OCI-LY1 (cell line): ENCODE measurements at regions not wholly inside any gene's neighbourhood (a gene's known extent, or its start where the extent isn't known, plus 50 kb on each side); places are given as distances from the start of the nearest gene placed in this dataset.

Source experiments
- H2AFZ ChIP-seq: fragments of 200-600 bp; sonication (generic), shearing (Covaris generic); 2 replicates; pipeline ENCODE4 v1.6.0; 2014; ENCODE audit warnings: antibody characterized with exemption, mild to moderate bottlenecking, low read length
- H3F3A ChIP-seq: fragments of 200-600 bp; sonication (generic), shearing (Covaris generic); 2 replicates; pipeline ENCODE4 v1.6.0; 2014; ENCODE audit warnings: mild to moderate bottlenecking, antibody characterized with exemption, low read length, moderate library complexity; ENCODE audit not compliant: insufficient read depth
- H3K27ac ChIP-seq: fragments of 200-600 bp; sonication (generic); 2 replicates; pipeline ENCODE4 v1.5.1; 2014; ENCODE audit warnings: low read length, mixed run types, mild to moderate bottlenecking, low read depth; ENCODE audit not compliant: poor library complexity, severe bottlenecking
- H3K27me3 ChIP-seq: fragments of 200-600 bp; sonication (generic); 2 replicates; pipeline ENCODE4 v1.6.0; 2014; ENCODE audit warnings: antibody characterized with exemption, mild to moderate bottlenecking, low read length, moderate library complexity; ENCODE audit not compliant: insufficient read depth
- H3K36me3 ChIP-seq: fragments of 200-600 bp; sonication (generic); 2 replicates; pipeline ENCODE4 v1.6.1; 2014; ENCODE audit warnings: mild to moderate bottlenecking, antibody characterized with exemption, low read length, moderate library complexity, mixed read lengths; ENCODE audit not compliant: insufficient read depth
- H3K4me1 ChIP-seq: fragments of 200-600 bp; sonication (generic); 2 replicates; pipeline ENCODE4 v1.5.1; 2014; ENCODE audit warnings: mild to moderate bottlenecking, low read length, moderate library complexity; ENCODE audit not compliant: insufficient read depth, severe bottlenecking
- H3K4me2 ChIP-seq: fragments of 200-600 bp; sonication (generic), shearing (Covaris generic); 2 replicates; pipeline ENCODE4 v1.6.1; 2014; ENCODE audit warnings: low read length
- H3K4me3 ChIP-seq: fragments of 200-600 bp; sonication (generic); 2 replicates; pipeline ENCODE4 v1.5.1; 2014; ENCODE audit warnings: low read length, low read depth, mild to moderate bottlenecking, mixed read lengths; ENCODE audit not compliant: poor library complexity, severe bottlenecking
- H3K79me2 ChIP-seq: fragments of 200-600 bp; shearing (Covaris generic); 2 replicates; pipeline ENCODE4 v1.6.1; 2016; ENCODE audit warnings: mixed run types, low read length, mixed read lengths; ENCODE audit not compliant: insufficient read depth
- H3K9ac ChIP-seq: fragments of 200-600 bp; sonication (generic), shearing (Covaris generic); 2 replicates; pipeline ENCODE4 v1.6.1; 2014; ENCODE audit warnings: mild to moderate bottlenecking, low read length, mixed read lengths
- H3K9me2 ChIP-seq: fragments of 200-600 bp; sonication (generic), shearing (Covaris generic); 2 replicates; pipeline ENCODE4 v1.6.1; 2014; ENCODE audit warnings: low read depth, mild to moderate bottlenecking, low read length, mixed read lengths
- H3K9me3 ChIP-seq: fragments of 200-600 bp; shearing (Covaris generic); 2 replicates; pipeline ENCODE4 v1.6.1; 2014; ENCODE audit warnings: low read length, mixed read lengths
- H4K20me1 ChIP-seq: fragments of 200-600 bp; sonication (generic), shearing (Covaris generic); 2 replicates; pipeline ENCODE4 v1.6.0; 2016; ENCODE audit warnings: mild to moderate bottlenecking, low read length; ENCODE audit not compliant: insufficient read depth
- EZH2 ChIP-seq: fragments of 200-600 bp; sonication (generic), shearing (Covaris generic); IDR thresholded peaks from 2 replicates; pipeline ENCODE4 v1.8.0; 2017; ENCODE audit warnings: borderline replicate concordance, mixed run types, mild to moderate bottlenecking, antibody characterized with exemption, low read length, moderate library complexity, mixed read lengths
- TF ChIP-seq, protein P1 (sequence below): fragments of 200-600 bp; sonication (generic), shearing (Covaris generic); IDR thresholded peaks from 2 replicates; pipeline ENCODE4 v1.5.1; 2017; ENCODE audit warnings: mild to moderate bottlenecking, antibody characterized with exemption, low read length, moderate library complexity, mixed read lengths

DNA sequence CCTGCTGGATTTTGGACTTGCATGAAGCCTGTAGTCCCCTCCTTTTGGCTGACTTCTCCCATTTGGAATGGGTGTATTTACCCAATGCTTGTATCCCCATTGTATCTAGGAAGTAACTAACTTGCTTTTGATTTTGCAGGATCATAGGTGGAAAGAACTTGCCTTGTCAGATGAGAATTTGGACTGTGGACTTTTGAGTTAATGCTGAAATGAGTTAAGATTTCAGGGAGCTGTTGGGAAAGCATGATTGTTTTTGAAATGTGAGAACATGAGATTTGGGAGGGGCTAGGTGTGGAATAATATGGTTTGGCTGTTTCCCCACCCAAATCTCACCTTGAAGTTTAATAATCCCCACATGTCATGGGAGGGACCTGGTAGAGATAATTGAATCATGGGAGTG, 189.6 kb upstream of the CDKN2B start:
- H3K4me1 ChIP-seq: no peaks in the 10 kb centered on the region
- H3K4me2 ChIP-seq: no peak overlapping the region
- no peaks in the 10 kb centered on the region for H3K27me3 ChIP-seq
- H3K4me3 ChIP-seq: no peak overlapping the region
- no peaks in the 10 kb centered on the region for H3K79me2 ChIP-seq
- no peaks in the 10 kb centered on the region for H3K9me3 ChIP-seq
- no peaks in the 10 kb centered on the region for H3K9me2 ChIP-seq
- H4K20me1 ChIP-seq: no peaks in the 10 kb centered on the region
- H2AFZ ChIP-seq: no peak overlapping the region
- H3F3A ChIP-seq: no peaks in the 10 kb centered on the region
- H3K36me3 ChIP-seq: no peaks in the 10 kb centered on the region
- no peak overlapping the region for H3K27ac ChIP-seq
- TF ChIP-seq EZH2: no peak
- TF ChIP-seq, protein P1, sequence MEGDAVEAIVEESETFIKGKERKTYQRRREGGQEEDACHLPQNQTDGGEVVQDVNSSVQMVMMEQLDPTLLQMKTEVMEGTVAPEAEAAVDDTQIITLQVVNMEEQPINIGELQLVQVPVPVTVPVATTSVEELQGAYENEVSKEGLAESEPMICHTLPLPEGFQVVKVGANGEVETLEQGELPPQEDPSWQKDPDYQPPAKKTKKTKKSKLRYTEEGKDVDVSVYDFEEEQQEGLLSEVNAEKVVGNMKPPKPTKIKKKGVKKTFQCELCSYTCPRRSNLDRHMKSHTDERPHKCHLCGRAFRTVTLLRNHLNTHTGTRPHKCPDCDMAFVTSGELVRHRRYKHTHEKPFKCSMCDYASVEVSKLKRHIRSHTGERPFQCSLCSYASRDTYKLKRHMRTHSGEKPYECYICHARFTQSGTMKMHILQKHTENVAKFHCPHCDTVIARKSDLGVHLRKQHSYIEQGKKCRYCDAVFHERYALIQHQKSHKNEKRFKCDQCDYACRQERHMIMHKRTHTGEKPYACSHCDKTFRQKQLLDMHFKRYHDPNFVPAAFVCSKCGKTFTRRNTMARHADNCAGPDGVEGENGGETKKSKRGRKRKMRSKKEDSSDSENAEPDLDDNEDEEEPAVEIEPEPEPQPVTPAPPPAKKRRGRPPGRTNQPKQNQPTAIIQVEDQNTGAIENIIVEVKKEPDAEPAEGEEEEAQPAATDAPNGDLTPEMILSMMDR: no peak
- H3K9ac ChIP-seq: no peak overlapping the region

DNA sequence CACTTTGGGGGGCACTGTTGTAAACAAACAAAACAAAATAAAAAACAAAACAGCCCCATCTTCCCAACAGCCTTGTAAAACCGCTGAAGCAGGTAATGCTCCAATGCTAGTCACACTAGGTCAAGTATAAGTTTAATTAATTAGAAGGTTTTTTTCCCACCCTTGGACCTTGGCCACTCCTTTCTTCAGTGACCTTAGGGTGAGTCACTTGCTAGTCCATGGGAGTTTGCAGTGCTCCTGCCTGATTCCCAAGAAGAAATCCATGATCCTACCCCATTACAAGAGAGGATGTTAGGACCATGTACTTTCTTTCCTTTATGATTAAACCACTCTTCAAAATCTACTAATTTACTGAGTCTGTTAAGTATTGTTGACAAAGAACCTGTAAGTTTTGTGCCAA, 192.2 kb upstream of the CDKN2B start:
- Histone ChIP-seq H2AFZ (no peak overlapping the region), H3K9me3 (no peaks in the 10 kb centered on the region), H3K36me3 (no peaks in the 10 kb centered on the region), H3K9me2 (no peaks in the 10 kb centered on the region), H3K79me2 (no peaks in the 10 kb centered on the region), H4K20me1 (no peaks in the 10 kb centered on the region), H3K27me3 (no peaks in the 10 kb centered on the region), H3K4me3 (no peak overlapping the region), H3K4me1 (no peaks in the 10 kb centered on the region), H3K4me2 (no peak overlapping the region), H3K27ac (no peak overlapping the region), H3F3A (no peaks in the 10 kb centered on the region), H3K9ac (no peak overlapping the region)
- TF ChIP-seq, protein P1: no peak
- TF ChIP-seq EZH2: no peak

DNA sequence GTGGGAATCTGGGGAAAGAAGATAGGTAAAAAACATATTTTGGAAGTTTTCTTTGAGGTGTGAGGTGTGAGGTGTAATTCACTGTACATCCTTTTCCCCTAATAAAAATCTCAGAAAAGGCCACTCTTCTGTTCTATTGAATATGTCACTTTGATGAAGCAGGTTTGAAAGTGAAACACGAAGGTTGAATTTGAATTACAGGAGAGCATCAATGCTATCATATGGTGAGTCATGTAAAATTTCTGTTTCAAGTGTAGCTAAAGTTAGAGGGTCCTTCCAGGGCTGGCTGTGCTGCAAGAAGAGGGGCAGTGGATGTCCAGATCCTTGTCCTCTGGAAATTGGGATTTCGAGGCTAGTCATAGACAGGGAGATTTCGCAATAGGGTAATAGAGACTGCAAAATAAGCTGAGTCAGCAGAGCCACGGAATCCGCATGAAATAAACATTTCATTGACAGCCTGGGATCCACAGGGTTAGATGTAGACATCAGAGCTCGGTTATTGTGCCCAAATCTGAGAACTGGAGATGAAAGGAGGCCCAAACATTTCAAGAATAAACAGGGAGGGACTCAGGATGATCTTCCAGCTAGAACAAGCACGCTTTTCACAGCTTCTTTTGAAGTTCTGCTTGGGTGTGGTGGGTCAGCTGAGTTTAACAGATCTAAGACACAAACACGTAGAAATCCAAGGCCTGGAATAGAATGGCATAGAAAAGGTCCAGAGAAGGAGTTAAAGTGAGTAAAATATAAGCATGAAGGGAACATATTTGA, 194.4 kb upstream of the CDKN2B start:
- H3K27me3 ChIP-seq: no peaks in the 10 kb centered on the region
- H3K27ac ChIP-seq: no peak overlapping the region
- no peaks in the 10 kb centered on the region for H3K36me3 ChIP-seq
- TF ChIP-seq EZH2: no peak
- TF ChIP-seq, protein P1: no peak
- no peak overlapping the region for H3K4me3 ChIP-seq
- H4K20me1 ChIP-seq: no peaks in the 10 kb centered on the region
- no peaks in the 10 kb centered on the region for H3K4me1 ChIP-seq
- no peak overlapping the region for H3K4me2 ChIP-seq
- no peaks in the 10 kb centered on the region for H3F3A ChIP-seq
- H3K9me2 ChIP-seq: no peaks in the 10 kb centered on the region
- no peaks in the 10 kb centered on the region for H3K79me2 ChIP-seq
- H3K9ac ChIP-seq: no peak overlapping the region
- no peaks in the 10 kb centered on the region for H3K9me3 ChIP-seq
- no peak overlapping the region for H2AFZ ChIP-seq
